NB4 (cell line): ENCODE measurements at regions not wholly inside any gene's neighbourhood (a gene's known extent, or its start where the extent isn't known, plus 50 kb on each side); places are given as distances from the start of the nearest gene placed in this dataset.

Experiments used
- CTCF ChIP-seq: IDR thresholded peaks from one replicate; pipeline ENCODE4 v1.5.1; 2012; ENCODE audit warnings: low read depth, low read length
- POLR2A ChIP-seq: IDR thresholded peaks from 2 replicates; pipeline ENCODE4 v1.6.1; 2011; ENCODE audit warnings: mild to moderate bottlenecking; ENCODE audit not compliant: insufficient read length; ENCODE audit errors: extremely low read depth

GRCh38 chr14:94941311-94941710 is 171.4 kb upstream of the GSC start:
- TF ChIP-seq CTCF: no peak
- TF ChIP-seq POLR2A: no peak
